HepG2 (cell line): ENCODE measurements at regions not wholly inside any gene's neighbourhood (a gene's known extent, or its start where the extent isn't known, plus 50 kb on each side); places are given as distances from the start of the nearest gene placed in this dataset.

Experiments
- ATAC-seq: fragments of 200-7000 bp; cut with Tn5 transposase; 3 replicates; pipeline ENCODE4 v1.9.1; 2020; ENCODE audit warnings: mild to moderate bottlenecking, moderate library complexity
- BruUV-seq: library from RNA; stranded (reverse); fragments of 400-500 nt; replicated peaks from 2 replicates; lab custom pipeline; 2021; lab: Mats Ljungman, UMichigan
- CTCF ChIA-PET: fragments of 300-600 bp; formaldehyde crosslinking; extraction: SDS; loops from one replicate; lab custom pipeline; 2021; ENCODE audit warnings: low total read pairs, inconsistent platforms, low intra/inter-chr PET ratio; lab: Yijun Ruan, JAX
- POLR2A ChIA-PET: fragments of 350-600 bp; sonication (Branson Sonifier 250); formaldehyde crosslinking; loops from one replicate; lab custom pipeline; 2020; ENCODE audit warnings: antibody characterized with exemption, inconsistent platforms; lab: Yijun Ruan, JAX
- DNase-seq: peaks from one replicate; pipeline ENCODE4 v3.0.0-alpha.2; 2015; ENCODE audit warnings: low spot score
- FAIRE-seq: peaks from 3 replicates; lab custom pipeline; 2011; peaks lifted over from hg19 to GRCh38; lab: Jason Lieb, UNC
- H2AFZ ChIP-seq: one replicate; pipeline ENCODE4 v1.6.1; 2011; ENCODE audit warnings: low read length, inconsistent platforms
- H3K27ac ChIP-seq: fragments of 300-600 bp; 3 replicates; pipeline ENCODE4 v1.8.0; 2011; ENCODE audit warnings: mixed run types, mild to moderate bottlenecking, mixed read lengths, low read length, inconsistent platforms; ENCODE audit not compliant: insufficient read depth; ENCODE audit errors: extremely low read length
- H3K27me3 ChIP-seq, 2 experiments: fragments of 200-600 bp in 1 of 2; 2 replicates in 1 of 2; 3 replicates in 1 of 2; pipeline versions ENCODE4 v1.6.0 to v1.8.0; 2011; ENCODE audit warnings: low read length in 2 of 2, mild to moderate bottlenecking in 2 of 2, moderate library complexity in 2 of 2, inconsistent platforms in 1 of 2; ENCODE audit not compliant: insufficient read depth in 2 of 2, control insufficient read depth in 1 of 2
- H3K36me3 ChIP-seq, 2 experiments: fragments of 200-600 bp in 1 of 2; replicated peaks in 1 of 2; 2 replicates in 1 of 2; 3 replicates in 1 of 2; pipeline versions ENCODE4 v1.5.1 to v1.8.0; 2011; ENCODE audit warnings: low read length in 2 of 2, inconsistent platforms in 1 of 2; ENCODE audit not compliant: insufficient read depth in 2 of 2, control insufficient read depth in 1 of 2
- H3K4me1 ChIP-seq: 2 replicates; pipeline ENCODE4 v1.5.1; 2012; ENCODE audit warnings: low read length, inconsistent platforms; ENCODE audit not compliant: insufficient read depth
- H3K4me2 ChIP-seq: 2 replicates; pipeline ENCODE4 v1.6.0; 2011; ENCODE audit warnings: low read depth, low read length, inconsistent platforms
- H3K4me3 ChIP-seq, 3 experiments: fragments of 200-600 bp in 1 of 3; sonication (generic), shearing (Covaris generic) in 1 of 3; replicated peaks in 1 of 3; 2 replicates each; pipeline ENCODE4 v1.5.1; 2011 to 2016; ENCODE audit warnings: low read length in 3 of 3, inconsistent platforms in 2 of 3, low read depth in 2 of 3, mild to moderate bottlenecking in 2 of 3, control low read depth in 1 of 3, mixed read lengths in 1 of 3; ENCODE audit not compliant: insufficient read depth in 1 of 3
- H3K79me2 ChIP-seq: one replicate; pipeline ENCODE4 v1.6.1; 2011; ENCODE audit warnings: low read length, inconsistent platforms; ENCODE audit not compliant: insufficient read depth
- H3K9ac ChIP-seq: 2 replicates; pipeline ENCODE4 v1.6.0; 2011; ENCODE audit warnings: mild to moderate bottlenecking, low read depth, low read length, inconsistent platforms; ENCODE audit not compliant: insufficient read depth
- H3K9me3 ChIP-seq: 2 replicates; pipeline ENCODE4 v1.5.1; 2012; ENCODE audit warnings: mild to moderate bottlenecking, low read length
- H4K20me1 ChIP-seq: 2 replicates; pipeline ENCODE4 v1.6.0; 2011; ENCODE audit warnings: inconsistent platforms, mild to moderate bottlenecking, low read length, moderate library complexity; ENCODE audit not compliant: insufficient read depth
- HES4 ChIP-seq: sonication (generic); formaldehyde crosslinking; IDR thresholded peaks from 2 replicates; pipeline ENCODE4 v1.9.0; 2021; ENCODE audit warnings: mild to moderate bottlenecking, missing genetic modification reagents, borderline replicate concordance
- SIN3A ChIP-seq: IDR thresholded peaks from 2 replicates; pipeline ENCODE4 v1.6.1; 2011; ENCODE audit warnings: low read depth, mild to moderate bottlenecking, control low read depth, low read length, borderline replicate concordance
- TAF1 ChIP-seq: sonication (generic); formaldehyde crosslinking; IDR thresholded peaks from 2 replicates; pipeline ENCODE4 v1.4.0; 2020; ENCODE audit warnings: missing genetic modification reagents
- ZNF12 ChIP-seq: sonication (generic); formaldehyde crosslinking; IDR thresholded peaks from 2 replicates; pipeline ENCODE4 v1.5.0; 2020; ENCODE audit warnings: missing genetic modification reagents
- WGBS: methylation state at CpG from one replicate; pipeline ENCODE4 v1.1.6; 2017; ENCODE audit warnings: low lambda C conversion rate; 5-methylcytosine and 5-hydroxymethylcytosine counted together
- in situ Hi-C: cut with HindIII; loops from 2 replicates; pipeline ENCODE4 v1.10.0; 2017; ENCODE audit warnings: low pct_unique_long_range_greater_than_20kb; ENCODE audit not compliant: extremely low pct_ligation_motif_present
- intact Hi-C: fragments of 100-400 bp; cut with micrococcal nuclease; formaldehyde crosslinking; loops from one replicate; pipeline ENCODE4 v1.10.0; 2022; ENCODE audit not compliant: unreplicated experiment
- TF ChIP-seq, protein P1 (sequence below): sonication (generic); formaldehyde crosslinking; IDR thresholded peaks from 2 replicates; pipeline ENCODE4 v1.5.0; 2020; ENCODE audit warnings: mild to moderate bottlenecking, missing genetic modification reagents, borderline replicate concordance
- TF ChIP-seq, protein P2 (sequence below): conservative IDR thresholded peaks from 2 replicates; pipeline ENCODE4 v1.6.1; 2018; ENCODE audit warnings: missing genetic modification reagents
- TF ChIP-seq, protein P3 (sequence below): IDR thresholded peaks from 2 replicates; pipeline ENCODE4 v1.6.1; 2012; ENCODE audit warnings: low read depth, low read length, improper control_type of control experiment
- TF ChIP-seq, protein P4 (sequence below): sonication (generic); formaldehyde crosslinking; IDR thresholded peaks from 2 replicates; pipeline ENCODE4 v1.4.0; 2020; ENCODE audit warnings: missing genetic modification reagents, borderline replicate concordance

DNA sequence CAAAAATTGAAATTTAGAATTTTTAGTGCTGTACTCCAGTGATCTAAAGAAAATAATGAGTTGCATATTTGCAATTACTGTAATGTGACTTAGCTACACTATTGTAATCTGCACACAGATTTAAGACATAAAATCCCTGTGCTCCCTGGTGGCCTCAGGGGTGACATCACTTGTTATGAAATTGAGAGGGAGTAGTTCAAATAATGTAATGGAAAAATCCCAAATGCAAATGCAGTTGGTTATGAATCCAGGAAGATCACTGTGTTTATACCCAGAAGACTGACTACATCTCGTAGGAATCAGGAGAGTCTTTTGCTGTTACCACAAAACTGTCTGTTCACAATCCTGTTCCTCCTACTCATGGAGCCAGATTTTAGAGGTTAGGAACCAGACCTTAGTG is 178.7 kb upstream of the FBXL17 start (continued):
- TF ChIP-seq, protein P1, sequence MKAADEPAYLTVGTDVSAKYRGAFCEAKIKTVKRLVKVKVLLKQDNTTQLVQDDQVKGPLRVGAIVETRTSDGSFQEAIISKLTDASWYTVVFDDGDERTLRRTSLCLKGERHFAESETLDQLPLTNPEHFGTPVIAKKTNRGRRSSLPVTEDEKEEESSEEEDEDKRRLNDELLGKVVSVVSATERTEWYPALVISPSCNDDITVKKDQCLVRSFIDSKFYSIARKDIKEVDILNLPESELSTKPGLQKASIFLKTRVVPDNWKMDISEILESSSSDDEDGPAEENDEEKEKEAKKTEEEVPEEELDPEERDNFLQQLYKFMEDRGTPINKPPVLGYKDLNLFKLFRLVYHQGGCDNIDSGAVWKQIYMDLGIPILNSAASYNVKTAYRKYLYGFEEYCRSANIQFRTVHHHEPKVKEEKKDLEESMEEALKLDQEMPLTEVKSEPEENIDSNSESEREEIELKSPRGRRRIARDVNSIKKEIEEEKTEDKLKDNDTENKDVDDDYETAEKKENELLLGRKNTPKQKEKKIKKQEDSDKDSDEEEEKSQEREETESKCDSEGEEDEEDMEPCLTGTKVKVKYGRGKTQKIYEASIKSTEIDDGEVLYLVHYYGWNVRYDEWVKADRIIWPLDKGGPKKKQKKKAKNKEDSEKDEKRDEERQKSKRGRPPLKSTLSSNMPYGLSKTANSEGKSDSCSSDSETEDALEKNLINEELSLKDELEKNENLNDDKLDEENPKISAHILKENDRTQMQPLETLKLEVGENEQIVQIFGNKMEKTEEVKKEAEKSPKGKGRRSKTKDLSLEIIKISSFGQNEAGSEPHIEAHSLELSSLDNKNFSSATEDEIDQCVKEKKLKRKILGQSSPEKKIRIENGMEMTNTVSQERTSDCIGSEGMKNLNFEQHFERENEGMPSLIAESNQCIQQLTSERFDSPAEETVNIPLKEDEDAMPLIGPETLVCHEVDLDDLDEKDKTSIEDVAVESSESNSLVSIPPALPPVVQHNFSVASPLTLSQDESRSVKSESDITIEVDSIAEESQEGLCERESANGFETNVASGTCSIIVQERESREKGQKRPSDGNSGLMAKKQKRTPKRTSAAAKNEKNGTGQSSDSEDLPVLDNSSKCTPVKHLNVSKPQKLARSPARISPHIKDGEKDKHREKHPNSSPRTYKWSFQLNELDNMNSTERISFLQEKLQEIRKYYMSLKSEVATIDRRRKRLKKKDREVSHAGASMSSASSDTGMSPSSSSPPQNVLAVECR (CRISPR knock-in tag), result no peak
- TF ChIP-seq, protein P2, sequence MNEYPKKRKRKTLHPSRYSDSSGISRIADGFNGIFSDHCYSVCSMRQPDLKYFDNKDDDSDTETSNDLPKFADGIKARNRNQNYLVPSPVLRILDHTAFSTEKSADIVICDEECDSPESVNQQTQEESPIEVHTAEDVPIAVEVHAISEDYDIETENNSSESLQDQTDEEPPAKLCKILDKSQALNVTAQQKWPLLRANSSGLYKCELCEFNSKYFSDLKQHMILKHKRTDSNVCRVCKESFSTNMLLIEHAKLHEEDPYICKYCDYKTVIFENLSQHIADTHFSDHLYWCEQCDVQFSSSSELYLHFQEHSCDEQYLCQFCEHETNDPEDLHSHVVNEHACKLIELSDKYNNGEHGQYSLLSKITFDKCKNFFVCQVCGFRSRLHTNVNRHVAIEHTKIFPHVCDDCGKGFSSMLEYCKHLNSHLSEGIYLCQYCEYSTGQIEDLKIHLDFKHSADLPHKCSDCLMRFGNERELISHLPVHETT, result no peak

DNA sequence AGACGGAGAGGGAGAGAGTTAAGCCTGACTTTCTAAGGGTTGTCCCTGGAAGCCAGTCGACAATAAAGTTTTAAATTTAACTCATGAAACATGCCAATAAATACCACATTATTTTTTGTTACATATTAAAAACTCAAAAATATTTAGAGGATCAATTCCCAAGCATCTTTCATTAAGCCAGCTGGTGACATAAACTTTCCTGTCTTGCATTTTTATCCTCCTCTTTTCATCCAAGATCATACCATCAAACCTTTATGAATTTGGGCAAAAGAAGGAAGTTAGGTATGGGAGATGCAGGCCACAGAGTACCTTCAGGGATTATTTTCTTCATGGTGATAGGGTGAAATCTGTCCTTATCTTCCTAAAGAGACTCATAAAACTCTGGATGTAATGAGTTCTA is 178.3 kb upstream of the FBXL17 start:
- ChIA-PET POLR2A (no interaction called here), CTCF (no interaction called here)
- Histone ChIP-seq H3K4me1 (no peaks in the 10 kb centered on the region), H3K4me2 (no peak overlapping the region), H3K9me3 (no peaks in the 10 kb centered on the region), H3K4me3 (no peak overlapping the region), H4K20me1 (no peaks in the 10 kb centered on the region), H3K27me3 (no peaks in the 10 kb centered on the region), H3K79me2 (no peaks in the 10 kb centered on the region), H3K36me3 (no peaks in the 10 kb centered on the region), H3K9ac (no peak overlapping the region), H3K27ac (no peak overlapping the region), H2AFZ (no peak overlapping the region)
- no TSS peak for BruUV-seq
- FAIRE-seq, result no peak
- no peak for ATAC-seq
- TF ChIP-seq, protein P3, sequence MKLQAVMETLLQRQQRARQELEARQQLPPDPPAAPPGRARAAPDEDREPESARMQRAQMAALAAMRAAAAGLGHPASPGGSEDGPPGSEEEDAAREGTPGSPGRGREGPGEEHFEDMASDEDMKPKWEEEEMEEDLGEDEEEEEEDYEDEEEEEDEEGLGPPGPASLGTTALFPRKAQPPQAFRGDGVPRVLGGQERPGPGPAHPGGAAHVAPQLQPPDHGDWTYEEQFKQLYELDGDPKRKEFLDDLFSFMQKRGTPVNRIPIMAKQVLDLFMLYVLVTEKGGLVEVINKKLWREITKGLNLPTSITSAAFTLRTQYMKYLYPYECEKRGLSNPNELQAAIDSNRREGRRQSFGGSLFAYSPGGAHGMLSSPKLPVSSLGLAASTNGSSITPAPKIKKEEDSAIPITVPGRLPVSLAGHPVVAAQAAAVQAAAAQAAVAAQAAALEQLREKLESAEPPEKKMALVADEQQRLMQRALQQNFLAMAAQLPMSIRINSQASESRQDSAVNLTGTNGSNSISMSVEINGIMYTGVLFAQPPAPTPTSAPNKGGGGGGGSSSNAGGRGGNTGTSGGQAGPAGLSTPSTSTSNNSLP, result no peak
- no peak for TF ChIP-seq HES4 (CRISPR knock-in tag)
- TF ChIP-seq, protein P4, sequence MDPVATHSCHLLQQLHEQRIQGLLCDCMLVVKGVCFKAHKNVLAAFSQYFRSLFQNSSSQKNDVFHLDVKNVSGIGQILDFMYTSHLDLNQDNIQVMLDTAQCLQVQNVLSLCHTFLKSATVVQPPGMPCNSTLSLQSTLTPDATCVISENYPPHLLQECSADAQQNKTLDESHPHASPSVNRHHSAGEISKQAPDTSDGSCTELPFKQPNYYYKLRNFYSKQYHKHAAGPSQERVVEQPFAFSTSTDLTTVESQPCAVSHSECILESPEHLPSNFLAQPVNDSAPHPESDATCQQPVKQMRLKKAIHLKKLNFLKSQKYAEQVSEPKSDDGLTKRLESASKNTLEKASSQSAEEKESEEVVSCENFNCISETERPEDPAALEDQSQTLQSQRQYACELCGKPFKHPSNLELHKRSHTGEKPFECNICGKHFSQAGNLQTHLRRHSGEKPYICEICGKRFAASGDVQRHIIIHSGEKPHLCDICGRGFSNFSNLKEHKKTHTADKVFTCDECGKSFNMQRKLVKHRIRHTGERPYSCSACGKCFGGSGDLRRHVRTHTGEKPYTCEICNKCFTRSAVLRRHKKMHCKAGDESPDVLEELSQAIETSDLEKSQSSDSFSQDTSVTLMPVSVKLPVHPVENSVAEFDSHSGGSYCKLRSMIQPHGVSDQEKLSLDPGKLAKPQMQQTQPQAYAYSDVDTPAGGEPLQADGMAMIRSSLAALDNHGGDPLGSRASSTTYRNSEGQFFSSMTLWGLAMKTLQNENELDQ (CRISPR knock-in tag), result no peak
- no peak for TF ChIP-seq ZNF12
- no peak for TF ChIP-seq SIN3A
- no peak for TF ChIP-seq TAF1 (CRISPR knock-in tag)
- intact Hi-C loops, result no loop called here
- 30% methylated on average over 2 of the region's 2 CpGs for WGBS
- DNase-seq, result no peak
- in situ Hi-C loops, result no loop called here
